NB4 (cell line): ENCODE measurements at regions not wholly inside any gene's neighbourhood (a gene's known extent, or its start where the extent isn't known, plus 50 kb on each side); places are given as distances from the start of the nearest gene placed in this dataset.

Source experiments
- MAX ChIP-seq: IDR thresholded peaks from 2 replicates; pipeline ENCODE4 v1.6.1; 2011; ENCODE audit warnings: low read depth, low read length
- TF ChIP-seq, protein P1 (sequence below): IDR thresholded peaks from one replicate; pipeline ENCODE4 v1.5.1; 2012; ENCODE audit warnings: low read depth, low read length

- TF ChIP-seq, protein P1, sequence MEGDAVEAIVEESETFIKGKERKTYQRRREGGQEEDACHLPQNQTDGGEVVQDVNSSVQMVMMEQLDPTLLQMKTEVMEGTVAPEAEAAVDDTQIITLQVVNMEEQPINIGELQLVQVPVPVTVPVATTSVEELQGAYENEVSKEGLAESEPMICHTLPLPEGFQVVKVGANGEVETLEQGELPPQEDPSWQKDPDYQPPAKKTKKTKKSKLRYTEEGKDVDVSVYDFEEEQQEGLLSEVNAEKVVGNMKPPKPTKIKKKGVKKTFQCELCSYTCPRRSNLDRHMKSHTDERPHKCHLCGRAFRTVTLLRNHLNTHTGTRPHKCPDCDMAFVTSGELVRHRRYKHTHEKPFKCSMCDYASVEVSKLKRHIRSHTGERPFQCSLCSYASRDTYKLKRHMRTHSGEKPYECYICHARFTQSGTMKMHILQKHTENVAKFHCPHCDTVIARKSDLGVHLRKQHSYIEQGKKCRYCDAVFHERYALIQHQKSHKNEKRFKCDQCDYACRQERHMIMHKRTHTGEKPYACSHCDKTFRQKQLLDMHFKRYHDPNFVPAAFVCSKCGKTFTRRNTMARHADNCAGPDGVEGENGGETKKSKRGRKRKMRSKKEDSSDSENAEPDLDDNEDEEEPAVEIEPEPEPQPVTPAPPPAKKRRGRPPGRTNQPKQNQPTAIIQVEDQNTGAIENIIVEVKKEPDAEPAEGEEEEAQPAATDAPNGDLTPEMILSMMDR, result no peak
- TF ChIP-seq MAX, result no peak
These were observed 58.0 kb upstream of the PALM2AKAP2 start for GRCh38 chr9:109722007-109722406.
